ENCODE measurements at regions not wholly inside any gene's neighbourhood (a gene's known extent, or its start where the extent isn't known, plus 50 kb on each side); places are given as distances from the start of the nearest gene placed in this dataset.

GRCh38 chr13:47809411-47809810, 191.7 kb downstream of the SUCLA2 start:
- 52 to 61% methylated on average over 1 of the region's 1 CpG for WGBS, 2 donors
- ATAC-seq (ENCODE audit: low FRiP score) (no peak), DNase-seq (no peak)
- Histone ChIP-seq H3K4me3 (ENCODE audit: low read length in 2 of 2) (no peak overlapping the region), H3K27me3 (ENCODE audit: control insufficient read depth in 1 of 2, insufficient read depth in 2 of 2, low read length in 1 of 2) (no peaks in the 10 kb centered on the region), H3K27ac (ENCODE audit: low read depth in 1 of 2, low read length in 2 of 2) (no peak overlapping the region), H3K9me3 (ENCODE audit: control insufficient read depth, low read length) (no peaks in the 10 kb centered on the region), H3K4me1 (ENCODE audit: control insufficient read depth in 1 of 2, insufficient read depth in 2 of 2, low read length in 2 of 2) (no peaks in the 10 kb centered on the region), H3K36me3 (ENCODE audit: control insufficient read depth in 1 of 2, insufficient read depth in 2 of 2, low read length in 1 of 2) (no peaks in the 10 kb centered on the region)
- intact Hi-C loops (cut with DNase I): no loop called here

GRCh38 chr13:47803131-47803530, 197.9 kb downstream of the SUCLA2 start:
- intact Hi-C loops (cut with DNase I): no loop called here
- Histone ChIP-seq H3K4me1 (ENCODE audit: control insufficient read depth in 1 of 2, insufficient read depth in 2 of 2, low read length in 2 of 2) (no peaks in the 10 kb centered on the region), H3K9me3 (ENCODE audit: control insufficient read depth, low read length) (peaks cover 1% of the 10 kb centered on the region), H3K36me3 (ENCODE audit: control insufficient read depth in 1 of 2, insufficient read depth in 2 of 2, low read length in 1 of 2) (no peaks in the 10 kb centered on the region), H3K27ac (ENCODE audit: low read depth in 1 of 2, low read length in 2 of 2) (no peak overlapping the region), H3K27me3 (ENCODE audit: control insufficient read depth in 1 of 2, insufficient read depth in 2 of 2, low read length in 1 of 2) (no peaks in the 10 kb centered on the region), H3K4me3 (ENCODE audit: low read length in 2 of 2) (no peak overlapping the region)
- no peak for DNase-seq
- WGBS, 2 donors: 20% methylated on average over 2 of the region's 2 CpGs
- no peak for ATAC-seq (ENCODE audit: low FRiP score)

GRCh38 chr13:47801555-47801954, 199.5 kb downstream of the SUCLA2 start:
- Histone ChIP-seq H3K9me3 (ENCODE audit: control insufficient read depth, low read length) (peaks cover 1% of the 10 kb centered on the region), H3K27me3 (ENCODE audit: control insufficient read depth in 1 of 2, insufficient read depth in 2 of 2, low read length in 1 of 2) (no peaks in the 10 kb centered on the region), H3K4me1 (ENCODE audit: control insufficient read depth in 1 of 2, insufficient read depth in 2 of 2, low read length in 2 of 2) (no peaks in the 10 kb centered on the region), H3K27ac (ENCODE audit: low read depth in 1 of 2, low read length in 2 of 2) (no peak overlapping the region), H3K36me3 (ENCODE audit: control insufficient read depth in 1 of 2, insufficient read depth in 2 of 2, low read length in 1 of 2) (no peaks in the 10 kb centered on the region), H3K4me3 (ENCODE audit: low read length in 2 of 2) (no peak overlapping the region)
- ATAC-seq (ENCODE audit: low FRiP score) (no peak), DNase-seq (no peak)
- intact Hi-C loops (cut with DNase I): no loop called here
- WGBS, 2 donors: 88 to 90% methylated on average over 3 of the region's 3 CpGs

GRCh38 chr13:47800593-47800992, 200.5 kb downstream of the SUCLA2 start:
- Histone ChIP-seq H3K27ac (ENCODE audit: low read depth in 1 of 2, low read length in 2 of 2) (no peak overlapping the region), H3K27me3 (ENCODE audit: control insufficient read depth in 1 of 2, insufficient read depth in 2 of 2, low read length in 1 of 2) (no peaks in the 10 kb centered on the region), H3K9me3 (ENCODE audit: control insufficient read depth, low read length) (peaks cover 1% of the 10 kb centered on the region), H3K4me3 (ENCODE audit: low read length in 2 of 2) (no peak overlapping the region), H3K36me3 (ENCODE audit: control insufficient read depth in 1 of 2, insufficient read depth in 2 of 2, low read length in 1 of 2) (no peaks in the 10 kb centered on the region), H3K4me1 (ENCODE audit: control insufficient read depth in 1 of 2, insufficient read depth in 2 of 2, low read length in 2 of 2) (no peaks in the 10 kb centered on the region)
- intact Hi-C loops (cut with DNase I): no loop called here
- 73 to 74% methylated on average over 2 of the region's 2 CpGs for WGBS, 2 donors
- DNase-seq: no peak
- no peak for ATAC-seq (ENCODE audit: low FRiP score)

- DNase-seq (no peak), ATAC-seq (ENCODE audit: low FRiP score) (no peak)
- intact Hi-C loops (cut with DNase I): no loop called here
- Histone ChIP-seq H3K36me3 (ENCODE audit: control insufficient read depth in 1 of 2, insufficient read depth in 2 of 2, low read length in 1 of 2) (no peaks in the 10 kb centered on the region), H3K4me3 (ENCODE audit: low read length in 2 of 2) (no peak overlapping the region), H3K4me1 (ENCODE audit: control insufficient read depth in 1 of 2, insufficient read depth in 2 of 2, low read length in 2 of 2) (no peaks in the 10 kb centered on the region), H3K27ac (ENCODE audit: low read depth in 1 of 2, low read length in 2 of 2) (no peak overlapping the region), H3K9me3 (ENCODE audit: control insufficient read depth, low read length) (peaks cover 1% of the 10 kb centered on the region), H3K27me3 (ENCODE audit: control insufficient read depth in 1 of 2, insufficient read depth in 2 of 2, low read length in 1 of 2) (no peaks in the 10 kb centered on the region)
These were observed 202.2 kb downstream of the SUCLA2 start for GRCh38 chr13:47798906-47799305.

GRCh38 chr13:47798194-47798593, 202.9 kb downstream of the SUCLA2 start:
- Histone ChIP-seq H3K4me1 (ENCODE audit: control insufficient read depth in 1 of 2, insufficient read depth in 2 of 2, low read length in 2 of 2) (no peaks in the 10 kb centered on the region), H3K27me3 (ENCODE audit: control insufficient read depth in 1 of 2, insufficient read depth in 2 of 2, low read length in 1 of 2) (no peaks in the 10 kb centered on the region), H3K9me3 (ENCODE audit: control insufficient read depth, low read length) (peaks cover 1% of the 10 kb centered on the region), H3K27ac (ENCODE audit: low read depth in 1 of 2, low read length in 2 of 2) (no peak overlapping the region), H3K4me3 (ENCODE audit: low read length in 2 of 2) (no peak overlapping the region), H3K36me3 (ENCODE audit: control insufficient read depth in 1 of 2, insufficient read depth in 2 of 2, low read length in 1 of 2) (no peaks in the 10 kb centered on the region)
- intact Hi-C loops (cut with DNase I): no loop called here
- DNase-seq (no peak), ATAC-seq (ENCODE audit: low FRiP score) (no peak)
- WGBS, 2 donors: 79 to 82% methylated on average over 6 of the region's 6 CpGs

GRCh38 chr13:47796816-47797215, 204.3 kb downstream of the SUCLA2 start:
- Histone ChIP-seq H3K4me1 (ENCODE audit: control insufficient read depth in 1 of 2, insufficient read depth in 2 of 2, low read length in 2 of 2) (no peaks in the 10 kb centered on the region), H3K36me3 (ENCODE audit: control insufficient read depth in 1 of 2, insufficient read depth in 2 of 2, low read length in 1 of 2) (no peaks in the 10 kb centered on the region), H3K4me3 (ENCODE audit: low read length in 2 of 2) (no peak overlapping the region), H3K9me3 (ENCODE audit: control insufficient read depth, low read length) (peaks cover 1% of the 10 kb centered on the region), H3K27ac (ENCODE audit: low read depth in 1 of 2, low read length in 2 of 2) (no peak overlapping the region), H3K27me3 (ENCODE audit: control insufficient read depth in 1 of 2, insufficient read depth in 2 of 2, low read length in 1 of 2) (no peaks in the 10 kb centered on the region)
- no peak for DNase-seq
- no peak for ATAC-seq (ENCODE audit: low FRiP score)
- WGBS, 2 donors: 51 to 62% methylated on average over 10 of the region's 10 CpGs
- intact Hi-C loops (cut with DNase I): no loop called here

GRCh38 chr13:47794963-47795362, 206.1 kb downstream of the SUCLA2 start:
- DNase-seq: no peak
- no peaks in the 10 kb centered on the region for H3K36me3 ChIP-seq (ENCODE audit: control insufficient read depth in 1 of 2, insufficient read depth in 2 of 2, low read length in 1 of 2)
- H3K27ac ChIP-seq (ENCODE audit: low read depth in 1 of 2, low read length in 2 of 2): no peak overlapping the region
- 56 to 70% methylated on average over 2 of the region's 2 CpGs for WGBS, 2 donors
- no peaks in the 10 kb centered on the region for H3K4me1 ChIP-seq (ENCODE audit: control insufficient read depth in 1 of 2, insufficient read depth in 2 of 2, low read length in 2 of 2)
- peaks cover 2% of the 10 kb centered on the region for H3K9me3 ChIP-seq (ENCODE audit: control insufficient read depth, low read length)
- no peaks in the 10 kb centered on the region for H3K27me3 ChIP-seq (ENCODE audit: control insufficient read depth in 1 of 2, insufficient read depth in 2 of 2, low read length in 1 of 2)
- ATAC-seq (ENCODE audit: low FRiP score): no peak
- no peak overlapping the region for H3K4me3 ChIP-seq (ENCODE audit: low read length in 2 of 2)
- intact Hi-C loops (cut with DNase I): no loop called here

- DNase-seq (no peak), ATAC-seq (ENCODE audit: low FRiP score) (no peak)
- intact Hi-C loops (cut with DNase I): no loop called here
- H3K27me3 ChIP-seq (ENCODE audit: control insufficient read depth in 1 of 2, insufficient read depth in 2 of 2, low read length in 1 of 2): no peaks in the 10 kb centered on the region
- H3K4me1 ChIP-seq (ENCODE audit: control insufficient read depth in 1 of 2, insufficient read depth in 2 of 2, low read length in 2 of 2): no peaks in the 10 kb centered on the region
- no peaks in the 10 kb centered on the region for H3K36me3 ChIP-seq (ENCODE audit: control insufficient read depth in 1 of 2, insufficient read depth in 2 of 2, low read length in 1 of 2)
- H3K9me3 ChIP-seq (ENCODE audit: control insufficient read depth, low read length): peaks cover 2% of the 10 kb centered on the region
- 50 to 63% methylated on average over 2 of the region's 2 CpGs for WGBS, 2 donors
- no peak overlapping the region for H3K4me3 ChIP-seq (ENCODE audit: low read length in 2 of 2)
- no peak overlapping the region for H3K27ac ChIP-seq (ENCODE audit: low read depth in 1 of 2, low read length in 2 of 2)
These were observed 210.3 kb downstream of the SUCLA2 start for GRCh38 chr13:47790755-47791154.

Data from aorta (tissue), 5 donors.